HepG2 (cell line): ENCODE measurements at regions not wholly inside any gene's neighbourhood (a gene's known extent, or its start where the extent isn't known, plus 50 kb on each side); places are given as distances from the start of the nearest gene placed in this dataset.

Experiments used
- HNRNPUL1 ChIP-seq: fragments of 200-400 bp; formaldehyde crosslinking; IDR thresholded peaks from 2 replicates; pipeline ENCODE4 v1.6.1; 2017; ENCODE audit warnings: low read depth, mild to moderate bottlenecking, low read length, moderate library complexity
- MIER2 ChIP-seq: IDR thresholded peaks from 2 replicates; pipeline ENCODE4 v1.6.1; 2016; ENCODE audit warnings: missing biosample characterization, missing genetic modification reagents
- SP4 ChIP-seq: sonication (generic); formaldehyde crosslinking; IDR thresholded peaks from 2 replicates; pipeline ENCODE4 v1.8.1; 2023; ENCODE audit warnings: mild to moderate bottlenecking, missing genetic modification reagents
- TAF15 ChIP-seq: fragments of 200-400 bp; formaldehyde crosslinking; IDR thresholded peaks from one replicate; pipeline ENCODE4 v1.6.1; 2018; ENCODE audit warnings: mild to moderate bottlenecking, low read depth, low read length; ENCODE audit not compliant: poor library complexity, severe bottlenecking
- ZBTB42 ChIP-seq: sonication (generic); formaldehyde crosslinking; IDR thresholded peaks from 2 replicates; pipeline ENCODE4 v1.5.0; 2020; ENCODE audit warnings: mild to moderate bottlenecking, missing genetic modification reagents
- ZNF136 ChIP-seq: sonication (generic); formaldehyde crosslinking; IDR thresholded peaks from 2 replicates; pipeline ENCODE4 v1.8.1; 2022; ENCODE audit warnings: low read depth, mild to moderate bottlenecking, moderate library complexity, missing genetic modification reagents
- ZNF274 ChIP-seq: sonication (generic); formaldehyde crosslinking; IDR thresholded peaks from 2 replicates; pipeline ENCODE4 v1.5.1; 2020; ENCODE audit warnings: mild to moderate bottlenecking, missing genetic modification reagents
- ZNF747 ChIP-seq: sonication (generic); formaldehyde crosslinking; IDR thresholded peaks from 2 replicates; pipeline ENCODE4 v1.8.1; 2023; ENCODE audit warnings: missing genetic modification reagents, mild to moderate bottlenecking, borderline replicate concordance
- ZNF781 ChIP-seq: sonication (generic); formaldehyde crosslinking; IDR thresholded peaks from 2 replicates; pipeline ENCODE4 v1.5.1; 2020; ENCODE audit warnings: borderline replicate concordance, mild to moderate bottlenecking, missing genetic modification reagents; ENCODE audit errors: not compliant biosample characterization
- ZSCAN22 ChIP-seq: sonication (generic); formaldehyde crosslinking; IDR thresholded peaks from 2 replicates; pipeline ENCODE4 v1.4.0; 2020; ENCODE audit warnings: mild to moderate bottlenecking, missing genetic modification reagents
- TF ChIP-seq, protein P1 (sequence below): sonication (generic); formaldehyde crosslinking; IDR thresholded peaks from 2 replicates; pipeline ENCODE4 v1.4.0; 2020; ENCODE audit warnings: missing genetic modification reagents, borderline replicate concordance
- TF ChIP-seq, protein P2 (sequence below): sonication (generic); formaldehyde crosslinking; IDR thresholded peaks from 2 replicates; pipeline ENCODE4 v1.8.1; 2023; ENCODE audit warnings: mild to moderate bottlenecking, missing genetic modification reagents

DNA sequence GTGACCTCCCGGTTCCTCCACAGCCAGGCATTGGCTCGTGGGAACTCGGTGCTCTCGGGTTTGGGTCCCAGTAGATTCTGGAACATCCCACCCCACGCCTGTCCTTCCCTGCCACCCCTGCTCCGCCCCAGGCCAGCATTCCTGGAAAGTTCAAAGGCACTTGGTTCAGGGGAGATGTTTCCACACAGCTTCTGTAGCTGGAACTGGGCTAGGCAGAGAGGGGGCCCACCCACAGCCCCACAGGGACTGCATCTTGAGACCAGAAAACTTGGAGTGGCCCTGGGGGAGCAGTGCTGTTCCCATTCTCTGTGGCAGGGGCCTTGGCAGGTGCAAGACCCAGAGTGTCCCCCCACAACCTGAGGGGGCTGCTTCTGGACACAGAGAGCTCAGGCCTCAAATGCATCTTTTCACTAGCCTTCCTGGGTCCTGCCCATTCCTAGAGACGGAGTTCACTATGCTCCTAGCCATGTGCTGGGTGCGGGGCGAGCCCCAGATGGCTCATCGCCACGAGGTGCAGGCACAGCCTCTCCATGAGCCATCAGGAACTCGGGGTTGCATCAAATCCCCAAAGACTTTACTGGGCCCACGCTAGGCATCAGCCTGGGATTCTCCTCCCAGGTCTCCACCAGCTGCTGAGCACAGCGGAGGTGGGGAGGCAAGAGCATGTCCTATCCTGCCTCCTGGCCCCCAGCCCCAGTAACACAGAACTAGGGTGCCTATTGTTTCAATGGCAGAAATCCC lies 68.7 kb downstream of the ZFP36L2 start (continued):
- TF ChIP-seq, protein P1, sequence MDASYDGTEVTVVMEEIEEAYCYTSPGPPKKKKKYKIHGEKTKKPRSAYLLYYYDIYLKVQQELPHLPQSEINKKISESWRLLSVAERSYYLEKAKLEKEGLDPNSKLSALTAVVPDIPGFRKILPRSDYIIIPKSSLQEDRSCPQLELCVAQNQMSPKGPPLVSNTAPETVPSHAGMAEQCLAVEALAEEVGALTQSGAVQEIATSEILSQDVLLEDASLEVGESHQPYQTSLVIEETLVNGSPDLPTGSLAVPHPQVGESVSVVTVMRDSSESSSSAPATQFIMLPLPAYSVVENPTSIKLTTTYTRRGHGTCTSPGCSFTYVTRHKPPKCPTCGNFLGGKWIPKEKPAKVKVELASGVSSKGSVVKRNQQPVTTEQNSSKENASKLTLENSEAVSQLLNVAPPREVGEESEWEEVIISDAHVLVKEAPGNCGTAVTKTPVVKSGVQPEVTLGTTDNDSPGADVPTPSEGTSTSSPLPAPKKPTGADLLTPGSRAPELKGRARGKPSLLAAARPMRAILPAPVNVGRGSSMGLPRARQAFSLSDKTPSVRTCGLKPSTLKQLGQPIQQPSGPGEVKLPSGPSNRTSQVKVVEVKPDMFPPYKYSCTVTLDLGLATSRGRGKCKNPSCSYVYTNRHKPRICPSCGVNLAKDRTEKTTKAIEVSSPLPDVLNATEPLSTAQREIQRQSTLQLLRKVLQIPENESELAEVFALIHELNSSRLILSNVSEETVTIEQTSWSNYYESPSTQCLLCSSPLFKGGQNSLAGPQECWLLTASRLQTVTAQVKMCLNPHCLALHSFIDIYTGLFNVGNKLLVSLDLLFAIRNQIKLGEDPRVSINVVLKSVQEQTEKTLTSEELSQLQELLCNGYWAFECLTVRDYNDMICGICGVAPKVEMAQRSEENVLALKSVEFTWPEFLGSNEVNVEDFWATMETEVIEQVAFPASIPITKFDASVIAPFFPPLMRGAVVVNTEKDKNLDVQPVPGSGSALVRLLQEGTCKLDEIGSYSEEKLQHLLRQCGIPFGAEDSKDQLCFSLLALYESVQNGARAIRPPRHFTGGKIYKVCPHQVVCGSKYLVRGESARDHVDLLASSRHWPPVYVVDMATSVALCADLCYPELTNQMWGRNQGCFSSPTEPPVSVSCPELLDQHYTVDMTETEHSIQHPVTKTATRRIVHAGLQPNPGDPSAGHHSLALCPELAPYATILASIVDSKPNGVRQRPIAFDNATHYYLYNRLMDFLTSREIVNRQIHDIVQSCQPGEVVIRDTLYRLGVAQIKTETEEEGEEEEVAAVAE (CRISPR knock-in tag): no peak
- TF ChIP-seq TAF15 (no peak), ZSCAN22 (no peak), ZNF747 (CRISPR knock-in tag) (no peak), ZNF136 (CRISPR knock-in tag) (no peak; the same call in 1 of the 2 replicates), HNRNPUL1 (no peak), ZNF274 (CRISPR knock-in tag) (peak; percentile 71; the same call in 1 of the 2 replicates), ZBTB42 (CRISPR knock-in tag) (no peak), MIER2 (CRISPR knock-in tag) (no peak), SP4 (CRISPR knock-in tag) (no peak), ZNF781 (CRISPR knock-in tag) (no peak)
- TF ChIP-seq, protein P2, sequence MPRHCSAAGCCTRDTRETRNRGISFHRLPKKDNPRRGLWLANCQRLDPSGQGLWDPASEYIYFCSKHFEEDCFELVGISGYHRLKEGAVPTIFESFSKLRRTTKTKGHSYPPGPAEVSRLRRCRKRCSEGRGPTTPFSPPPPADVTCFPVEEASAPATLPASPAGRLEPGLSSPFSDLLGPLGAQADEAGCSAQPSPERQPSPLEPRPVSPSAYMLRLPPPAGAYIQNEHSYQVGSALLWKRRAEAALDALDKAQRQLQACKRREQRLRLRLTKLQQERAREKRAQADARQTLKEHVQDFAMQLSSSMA (CRISPR knock-in tag): no peak
